Endothelial cell of umbilical vein (primary cell): ENCODE measurements at regions not wholly inside any gene's neighbourhood (a gene's known extent, or its start where the extent isn't known, plus 50 kb on each side); places are given as distances from the start of the nearest gene placed in this dataset.

ENCODE experiments used
- BruUV-seq: library from RNA; stranded (reverse); fragments of 400-500 nt; replicated peaks from 2 replicates; lab custom pipeline; 2021; lab: Mats Ljungman, UMichigan
- CTCF ChIA-PET: fragments of 300-600, 350-600 bp; sonication (Branson Sonifier 250); formaldehyde crosslinking; loops from one replicate; lab custom pipeline; 2021; ENCODE audit warnings: antibody characterized with exemption, inconsistent platforms; lab: Charles Lee
- POLR2A ChIA-PET: fragments of 300-600, 350-600 bp; sonication (Branson Sonifier 250); formaldehyde crosslinking; loops from one replicate; lab custom pipeline; 2021; ENCODE audit warnings: antibody characterized with exemption, inconsistent platforms; lab: Charles Lee
- DNase-seq: peaks from one replicate; pipeline ENCODE4 v3.0.0-alpha.2; 2011; ENCODE audit warnings: low read depth, low spot score
- FAIRE-seq: peaks from 2 replicates; lab custom pipeline; 2011; peaks lifted over from hg19 to GRCh38; lab: Jason Lieb, UNC
- H2AFZ ChIP-seq: 2 replicates; pipeline ENCODE4 v1.6.0; 2012; ENCODE audit warnings: low read depth, low read length, control low read depth, inconsistent platforms
- H3K27ac ChIP-seq: 2 replicates; pipeline ENCODE4 v1.5.1; 2011; ENCODE audit warnings: low read depth, mild to moderate bottlenecking, control low read depth, low read length, moderate library complexity; ENCODE audit not compliant: insufficient read depth
- H3K27me3 ChIP-seq, 2 experiments: 2 replicates each; pipeline versions ENCODE4 v1.6.0 to v1.6.1; 2011; ENCODE audit warnings: low read length in 2 of 2, mixed read lengths in 1 of 2; ENCODE audit not compliant: control insufficient read depth in 2 of 2, insufficient read depth in 2 of 2
- H3K36me3 ChIP-seq, 2 experiments: 2 replicates in 1 of 2; 3 replicates in 1 of 2; pipeline ENCODE4 v1.5.1; 2011; ENCODE audit warnings: low read length in 2 of 2, mild to moderate bottlenecking in 1 of 2, moderate library complexity in 1 of 2; ENCODE audit not compliant: control insufficient read depth in 2 of 2, insufficient read depth in 2 of 2; ENCODE audit errors: extremely low read depth in 1 of 2
- H3K4me1 ChIP-seq: 3 replicates; pipeline ENCODE4 v1.5.1; 2011; ENCODE audit warnings: mild to moderate bottlenecking, low read length; ENCODE audit not compliant: control insufficient read depth, insufficient read depth; ENCODE audit errors: extremely low read depth
- H3K4me2 ChIP-seq: 2 replicates; pipeline ENCODE4 v1.6.1; 2011; ENCODE audit warnings: low read length, control low read depth, mixed read lengths; ENCODE audit not compliant: insufficient read depth
- H3K4me3 ChIP-seq, 3 experiments: fragments of 200-600 bp in 1 of 3; sonication (generic), shearing (Covaris generic) in 1 of 3; replicated peaks in 1 of 3; 2 replicates each; pipeline ENCODE4 v1.5.1; 2011 to 2016; ENCODE audit warnings: control low read depth in 3 of 3, low read length in 3 of 3, mild to moderate bottlenecking in 2 of 3, inconsistent platforms in 1 of 3, low read depth in 1 of 3, moderate library complexity in 1 of 3; ENCODE audit not compliant: insufficient read depth in 1 of 3
- H3K79me2 ChIP-seq: 2 replicates; pipeline ENCODE4 v1.6.0; 2012; ENCODE audit warnings: low read length, inconsistent platforms; ENCODE audit not compliant: control insufficient read depth, insufficient read depth
- H3K9ac ChIP-seq: replicated peaks from 2 replicates; pipeline ENCODE3; 2011; ENCODE audit warnings: low read length, control low read depth; ENCODE audit not compliant: insufficient read depth; ENCODE audit errors: extremely low read depth
- H3K9me1 ChIP-seq: replicated peaks from 3 replicates; pipeline ENCODE4 v1.6.0; 2011; ENCODE audit warnings: mild to moderate bottlenecking, low read length; ENCODE audit not compliant: control insufficient read depth, insufficient read depth; ENCODE audit errors: extremely low read depth
- H3K9me3 ChIP-seq: replicated peaks from 2 replicates; pipeline ENCODE4 v1.5.1; 2012; ENCODE audit warnings: low read length, inconsistent platforms; ENCODE audit not compliant: control insufficient read depth, insufficient read depth
- H4K20me1 ChIP-seq: replicated peaks from 2 replicates; pipeline ENCODE3; 2011; ENCODE audit warnings: mild to moderate bottlenecking, low read length; ENCODE audit not compliant: control insufficient read depth, insufficient read depth; ENCODE audit errors: extremely low read depth
- CTCF ChIP-seq, 2 donors: IDR thresholded peaks; 1 replicate in 1 of 2; 2 replicates in 1 of 2; pipeline ENCODE4 v1.5.1; 2011; ENCODE audit warnings: low read length in 2 of 2, mild to moderate bottlenecking in 2 of 2, moderate library complexity in 2 of 2, control low read depth in 1 of 2, inconsistent platforms in 1 of 2, low read depth in 1 of 2; ENCODE audit not compliant: insufficient read depth in 1 of 2; ENCODE audit errors: extremely low read depth in 1 of 2
- EZH2 ChIP-seq: IDR thresholded peaks from 2 replicates; pipeline ENCODE4 v1.6.1; 2012; ENCODE audit warnings: borderline replicate concordance, low read depth, mild to moderate bottlenecking, moderate library complexity, low read length, inconsistent platforms; ENCODE audit not compliant: severe bottlenecking
- FOS ChIP-seq: IDR thresholded peaks from 2 replicates; pipeline ENCODE4 v1.6.1; 2011; ENCODE audit warnings: mild to moderate bottlenecking, low read length, moderate library complexity, borderline replicate concordance; ENCODE audit not compliant: insufficient read depth
- GATA2 ChIP-seq: IDR thresholded peaks from 2 replicates; pipeline ENCODE4 v1.7.0; 2011; ENCODE audit warnings: low read depth, mild to moderate bottlenecking, moderate library complexity, mixed read lengths, low read length; ENCODE audit not compliant: insufficient read length, insufficient read depth
- JUN ChIP-seq: IDR thresholded peaks from 2 replicates; pipeline ENCODE4 v1.6.1; 2011; ENCODE audit warnings: borderline replicate concordance, low read depth; ENCODE audit not compliant: insufficient read length, insufficient read depth
- MAX ChIP-seq: IDR thresholded peaks from 2 replicates; pipeline ENCODE4 v1.6.1; 2011; ENCODE audit not compliant: insufficient read depth, insufficient read length
- MYC ChIP-seq: IDR thresholded peaks from one replicate; pipeline ENCODE4 v1.6.1; 2011; ENCODE audit warnings: mild to moderate bottlenecking, low read depth, low read length
- POLR2A ChIP-seq: IDR thresholded peaks from 2 replicates; pipeline ENCODE4 v1.6.1; 2012; ENCODE audit warnings: low read depth, mild to moderate bottlenecking, control low read depth, low read length
- POLR2AphosphoS5 ChIP-seq: IDR thresholded peaks from 2 replicates; pipeline ENCODE4 v1.6.1; 2012; ENCODE audit warnings: low read depth, mild to moderate bottlenecking, control low read depth, low read length, moderate library complexity; ENCODE audit not compliant: insufficient read depth
- dilution Hi-C: fragments of 300-500 bp; cut with MboI; formaldehyde crosslinking; loops from one replicate; pipeline ENCODE4 v1.15.0; 2019; ENCODE audit warnings: low sequenced_read_pairs; ENCODE audit not compliant: extremely low pct_ligation_motif_present
- intact Hi-C: fragments of 100-400 bp; cut with micrococcal nuclease; formaldehyde crosslinking; loops from one replicate; pipeline ENCODE4 v1.10.0; 2022

- dilution Hi-C loops (no loop called here), intact Hi-C loops (no loop called here)
- Histone ChIP-seq H3K9me3 (no peaks in the 10 kb centered on the region), H3K79me2 (no peaks in the 10 kb centered on the region), H3K4me1 (peaks cover 2% of the 10 kb centered on the region), H3K27me3 (no peaks in the 10 kb centered on the region), H3K4me3 (no peak overlapping the region), H3K36me3 (no peaks in the 10 kb centered on the region), H3K9me1 (no peaks in the 10 kb centered on the region), H3K27ac (no peak overlapping the region), H3K9ac (no peak overlapping the region), H3K4me2 (no peak overlapping the region), H4K20me1 (no peaks in the 10 kb centered on the region), H2AFZ (no peak overlapping the region)
- BruUV-seq = no TSS peak
- no peak for DNase-seq
- CTCF ChIA-PET = no interaction called here
- no peak for TF ChIP-seq POLR2AphosphoS5
- no peak for TF ChIP-seq EZH2
- no peak for TF ChIP-seq MYC
- FAIRE-seq = no peak
- POLR2A ChIA-PET = no interaction called here
Observed at GRCh38 chr1:29592261-29592615, 355.9 kb downstream of the PTPRU start.

- Histone ChIP-seq H3K4me1 (peaks cover 2% of the 10 kb centered on the region), H3K4me3 (no peak overlapping the region), H2AFZ (no peak overlapping the region), H3K27me3 (no peaks in the 10 kb centered on the region), H3K36me3 (no peaks in the 10 kb centered on the region), H3K4me2 (no peak overlapping the region), H4K20me1 (no peaks in the 10 kb centered on the region), H3K9me1 (no peaks in the 10 kb centered on the region), H3K9ac (no peak overlapping the region), H3K9me3 (no peaks in the 10 kb centered on the region), H3K79me2 (no peaks in the 10 kb centered on the region), H3K27ac (no peak overlapping the region)
- intact Hi-C loops = no loop called here
- DNase-seq = no peak
- FAIRE-seq = no peak
- TF ChIP-seq POLR2A (no peak), POLR2AphosphoS5 (no peak), CTCF (IDR thresholded peaks at IDR 0.05; ENCODE audit: extremely low read depth in 1 of 2, insufficient read depth in 1 of 2, low read depth in 1 of 2, low read length in 2 of 2) (no peak), FOS (no peak), GATA2 (no peak), EZH2 (no peak), JUN (no peak), MYC (no peak), MAX (no peak)
- ChIA-PET POLR2A (no interaction called here), CTCF (interaction anchor here (0.9 to 1.1 kb wide), 2 partner anchors 10 to 112 kb away, joined by 3 to 6 read pairs; no protein-coding TSS in a partner anchor)
- dilution Hi-C loops = no loop called here
- no TSS peak for BruUV-seq
Observed at GRCh38 chr1:29591601-29592260, 355.4 kb downstream of the PTPRU start.
